Mesenchymal stem cell (in vitro differentiated cells and primary cell): ENCODE measurements at regions not wholly inside any gene's neighbourhood (a gene's known extent, or its start where the extent isn't known, plus 50 kb on each side); places are given as distances from the start of the nearest gene placed in this dataset.

Experiments used
- DNase-seq: peaks from one replicate; pipeline ENCODE4 v3.0.0-alpha.2; 2013
- H2AFZ ChIP-seq: one replicate; pipeline ENCODE4 v1.6.1; 2013; ENCODE audit warnings: low read depth, mild to moderate bottlenecking, control low read depth, inconsistent platforms, low read length, moderate library complexity
- H2AK5ac ChIP-seq: 2 replicates; pipeline ENCODE4 v1.6.1; 2013; ENCODE audit warnings: low read length, moderate library complexity, mild to moderate bottlenecking, inconsistent platforms; ENCODE audit not compliant: severe bottlenecking
- H2BK120ac ChIP-seq: one replicate; pipeline ENCODE4 v1.6.1; 2013; ENCODE audit warnings: low read depth, mild to moderate bottlenecking, inconsistent platforms, low read length, moderate library complexity
- H2BK12ac ChIP-seq, 2 experiments: one replicate each; pipeline ENCODE4 v1.6.1; 2013; ENCODE audit warnings: inconsistent platforms in 2 of 2, low read length in 2 of 2, mild to moderate bottlenecking in 2 of 2, moderate library complexity in 2 of 2, control low read depth in 1 of 2
- H2BK15ac ChIP-seq: one replicate; pipeline ENCODE4 v1.6.1; 2013; ENCODE audit warnings: mild to moderate bottlenecking, low read depth, inconsistent platforms; ENCODE audit not compliant: poor library complexity, severe bottlenecking
- H2BK5ac ChIP-seq: 2 replicates; pipeline ENCODE4 v1.6.1; 2013; ENCODE audit warnings: low read depth, mild to moderate bottlenecking, low read length, control low read depth, inconsistent platforms; ENCODE audit not compliant: poor library complexity, severe bottlenecking
- H3K14ac ChIP-seq, 2 experiments: one replicate each; pipeline ENCODE4 v1.6.1; 2013; ENCODE audit warnings: inconsistent platforms in 2 of 2, low read length in 2 of 2, control low read depth in 1 of 2, mild to moderate bottlenecking in 1 of 2, moderate library complexity in 1 of 2
- H3K18ac ChIP-seq, 2 experiments: one replicate each; pipeline ENCODE4 v1.6.1; 2013; ENCODE audit warnings: inconsistent platforms in 2 of 2, low read length in 2 of 2, control low read depth in 1 of 2, low read depth in 1 of 2, mild to moderate bottlenecking in 1 of 2
- H3K23ac ChIP-seq, 2 experiments: one replicate each; pipeline ENCODE4 v1.6.1; 2013; ENCODE audit warnings: inconsistent platforms in 2 of 2, low read length in 2 of 2, mild to moderate bottlenecking in 2 of 2, moderate library complexity in 2 of 2, control low read depth in 1 of 2
- H3K27ac ChIP-seq: 2 replicates; pipeline ENCODE4 v1.5.1; 2013; ENCODE audit warnings: mild to moderate bottlenecking, moderate library complexity, low read length, control low read depth, inconsistent platforms; ENCODE audit not compliant: poor library complexity, severe bottlenecking
- H3K27me3 ChIP-seq, 2 experiments: 2 replicates each; pipeline versions ENCODE4 v1.6.1 to v1.7.0; 2013; ENCODE audit warnings: low read length in 2 of 2, mild to moderate bottlenecking in 2 of 2, moderate library complexity in 2 of 2, control low read depth in 1 of 2, inconsistent platforms in 1 of 2; ENCODE audit not compliant: control insufficient read depth in 1 of 2, insufficient read depth in 1 of 2
- H3K36me3 ChIP-seq, 2 experiments: 2 replicates each; pipeline versions ENCODE4 v1.6.1 to v1.7.0; 2013; ENCODE audit warnings: low read length in 2 of 2, control low read depth in 1 of 2, inconsistent platforms in 1 of 2, low read depth in 1 of 2, mild to moderate bottlenecking in 1 of 2; ENCODE audit not compliant: insufficient read depth in 2 of 2, control insufficient read depth in 1 of 2
- H3K4ac ChIP-seq, 2 experiments: one replicate each; pipeline ENCODE4 v1.6.1; 2013; ENCODE audit warnings: inconsistent platforms in 2 of 2, low read length in 2 of 2, mild to moderate bottlenecking in 2 of 2, moderate library complexity in 2 of 2, control low read depth in 1 of 2, low read depth in 1 of 2
- H3K4me1 ChIP-seq: 2 replicates; pipeline ENCODE4 v1.6.1; 2013; ENCODE audit warnings: low read depth, low read length, control low read depth; ENCODE audit not compliant: control insufficient read depth, insufficient read depth
- H3K4me2 ChIP-seq: 2 replicates; pipeline ENCODE4 v1.6.1; 2013; ENCODE audit warnings: low read length, mild to moderate bottlenecking, inconsistent platforms; ENCODE audit not compliant: poor library complexity, severe bottlenecking
- H3K4me3 ChIP-seq, 2 experiments: 2 replicates each; pipeline versions ENCODE4 v1.5.1 to v1.7.0; 2013; ENCODE audit warnings: low read length in 2 of 2, mild to moderate bottlenecking in 2 of 2, control low read depth in 1 of 2, low read depth in 1 of 2; ENCODE audit not compliant: insufficient read depth in 1 of 2
- H3K79me1 ChIP-seq: replicated peaks from 2 replicates; pipeline ENCODE4 v1.6.1; 2013; ENCODE audit warnings: mild to moderate bottlenecking, control low read depth, low read length, inconsistent platforms; ENCODE audit not compliant: poor library complexity, severe bottlenecking
- H3K9ac ChIP-seq: 2 replicates; pipeline ENCODE4 v1.7.0; 2013; ENCODE audit warnings: mild to moderate bottlenecking, low read length, moderate library complexity
- H3K9me3 ChIP-seq: 2 replicates; pipeline ENCODE4 v1.7.0; 2013; ENCODE audit warnings: mild to moderate bottlenecking, low read length; ENCODE audit not compliant: control insufficient read depth
- H4K8ac ChIP-seq: one replicate; pipeline ENCODE4 v1.6.1; 2013; ENCODE audit warnings: inconsistent platforms, mild to moderate bottlenecking, low read length, moderate library complexity
- H4K91ac ChIP-seq: one replicate; pipeline ENCODE4 v1.6.1; 2013; ENCODE audit warnings: mild to moderate bottlenecking, low read length, inconsistent platforms
- WGBS: methylation state at CpG from one replicate; pipeline ENCODE4 v1.1.7; 2013; ENCODE audit warnings: mixed read lengths; 5-methylcytosine and 5-hydroxymethylcytosine counted together

DNA sequence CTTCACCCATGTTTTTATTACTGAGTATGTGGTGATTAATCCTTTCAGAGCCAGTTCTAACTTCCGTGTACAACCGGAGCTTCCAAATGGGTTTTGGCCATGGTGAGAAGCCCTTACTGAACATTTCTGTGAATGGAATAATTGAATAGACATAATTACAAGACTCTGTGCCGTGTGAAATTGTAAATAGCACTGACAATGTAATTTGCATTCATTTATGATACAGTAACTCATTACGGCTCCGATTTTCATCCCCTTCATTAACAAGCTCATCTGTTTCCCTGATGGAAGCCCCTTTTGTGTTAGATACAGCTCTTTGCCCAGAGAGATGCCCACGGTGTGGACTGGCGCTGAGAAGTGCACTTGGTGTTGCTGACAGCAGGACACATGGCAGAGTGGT lies 891.0 kb downstream of the AACS start:
- Histone ChIP-seq H2AFZ (no peak overlapping the region), H3K27me3 (no peaks in the 10 kb centered on the region), H2BK12ac (no peak overlapping the region), H3K4ac (no peak overlapping the region), H3K14ac (no peak overlapping the region), H3K79me1 (no peaks in the 10 kb centered on the region), H3K9ac (no peak overlapping the region), H2BK120ac (no peak overlapping the region), H3K4me1 (no peaks in the 10 kb centered on the region), H2BK5ac (no peak overlapping the region), H4K91ac (no peak overlapping the region), H3K9me3 (peaks cover 12% of the 10 kb centered on the region), H4K8ac (no peak overlapping the region), H3K4me3 (no peak overlapping the region), H3K4me2 (no peak overlapping the region), H3K18ac (no peak overlapping the region), H2AK5ac (no peak overlapping the region), H3K36me3 (no peaks in the 10 kb centered on the region), H3K23ac (no peak overlapping the region), H3K27ac (no peak overlapping the region), H2BK15ac (no peak overlapping the region)
- no peak for DNase-seq
- 66% methylated on average over 7 of the region's 7 CpGs for WGBS

- no peak overlapping the region for H2BK120ac ChIP-seq
- no peak overlapping the region for H2AK5ac ChIP-seq
- H2AFZ ChIP-seq = no peak overlapping the region
- H3K27ac ChIP-seq = no peak overlapping the region
- H3K79me1 ChIP-seq = no peaks in the 10 kb centered on the region
- H3K9ac ChIP-seq = no peak overlapping the region
- H2BK15ac ChIP-seq = no peak overlapping the region
- no peak overlapping the region for H3K4me3 ChIP-seq
- H3K14ac ChIP-seq = no peak overlapping the region
- no peak for DNase-seq
- no peak overlapping the region for H3K4me2 ChIP-seq
- no peak overlapping the region for H2BK5ac ChIP-seq
- no peak overlapping the region for H4K8ac ChIP-seq
- no peak overlapping the region for H3K23ac ChIP-seq
- H3K18ac ChIP-seq = no peak overlapping the region
- H3K4ac ChIP-seq = no peak overlapping the region
- no peak overlapping the region for H2BK12ac ChIP-seq
- peaks cover 18% of the 10 kb centered on the region for H3K9me3 ChIP-seq
- 70% methylated on average over 7 of the region's 7 CpGs for WGBS
- H4K91ac ChIP-seq = no peak overlapping the region
- H3K36me3 ChIP-seq = no peaks in the 10 kb centered on the region
- no peaks in the 10 kb centered on the region for H3K4me1 ChIP-seq
- no peaks in the 10 kb centered on the region for H3K27me3 ChIP-seq
Measured at GRCh38 chr12:125966641-125967040, 901.4 kb downstream of the AACS start.

- Histone ChIP-seq H3K4ac (no peak overlapping the region), H4K91ac (no peak overlapping the region), H3K79me1 (no peaks in the 10 kb centered on the region), H3K27ac (no peak overlapping the region), H3K4me3 (no peak overlapping the region), H3K9me3 (peaks cover 17% of the 10 kb centered on the region), H3K9ac (no peak overlapping the region), H2BK12ac (no peak overlapping the region), H2BK120ac (no peak overlapping the region), H3K27me3 (no peaks in the 10 kb centered on the region), H4K8ac (no peak overlapping the region), H3K4me2 (no peak overlapping the region), H3K14ac (no peak overlapping the region), H3K36me3 (no peaks in the 10 kb centered on the region), H3K4me1 (no peaks in the 10 kb centered on the region), H2AFZ (no peak overlapping the region), H3K23ac (no peak overlapping the region), H2BK15ac (no peak overlapping the region), H2BK5ac (no peak overlapping the region), H3K18ac (no peak overlapping the region), H2AK5ac (no peak overlapping the region)
- WGBS = 75% methylated on average over 1 of the region's 2 CpGs
- no peak for DNase-seq
Measured at GRCh38 chr12:125968413-125968812, 903.2 kb downstream of the AACS start.

GRCh38 chr12:125971981-125972380 lies 906.7 kb downstream of the AACS start:
- Histone ChIP-seq H2BK5ac (no peak overlapping the region), H3K23ac (no peak overlapping the region), H2BK15ac (no peak overlapping the region), H3K18ac (no peak overlapping the region), H2AFZ (no peak overlapping the region), H3K4me1 (no peaks in the 10 kb centered on the region), H4K8ac (no peak overlapping the region), H3K4me3 (no peak overlapping the region), H3K9ac (no peak overlapping the region), H2BK120ac (no peak overlapping the region), H3K9me3 (peaks cover 12% of the 10 kb centered on the region), H3K27me3 (no peaks in the 10 kb centered on the region), H2AK5ac (no peak overlapping the region), H2BK12ac (no peak overlapping the region), H3K4me2 (no peak overlapping the region), H3K4ac (no peak overlapping the region), H3K27ac (no peak overlapping the region), H3K36me3 (no peaks in the 10 kb centered on the region), H3K14ac (no peak overlapping the region), H4K91ac (no peak overlapping the region), H3K79me1 (no peaks in the 10 kb centered on the region)
- DNase-seq = no peak
- WGBS = 80% methylated on average over 3 of the region's 3 CpGs
